ENCODE measurements at regions not wholly inside any gene's neighbourhood (a gene's known extent, or its start where the extent isn't known, plus 50 kb on each side); places are given as distances from the start of the nearest gene placed in this dataset.

- TF ChIP-seq, protein P1, sequence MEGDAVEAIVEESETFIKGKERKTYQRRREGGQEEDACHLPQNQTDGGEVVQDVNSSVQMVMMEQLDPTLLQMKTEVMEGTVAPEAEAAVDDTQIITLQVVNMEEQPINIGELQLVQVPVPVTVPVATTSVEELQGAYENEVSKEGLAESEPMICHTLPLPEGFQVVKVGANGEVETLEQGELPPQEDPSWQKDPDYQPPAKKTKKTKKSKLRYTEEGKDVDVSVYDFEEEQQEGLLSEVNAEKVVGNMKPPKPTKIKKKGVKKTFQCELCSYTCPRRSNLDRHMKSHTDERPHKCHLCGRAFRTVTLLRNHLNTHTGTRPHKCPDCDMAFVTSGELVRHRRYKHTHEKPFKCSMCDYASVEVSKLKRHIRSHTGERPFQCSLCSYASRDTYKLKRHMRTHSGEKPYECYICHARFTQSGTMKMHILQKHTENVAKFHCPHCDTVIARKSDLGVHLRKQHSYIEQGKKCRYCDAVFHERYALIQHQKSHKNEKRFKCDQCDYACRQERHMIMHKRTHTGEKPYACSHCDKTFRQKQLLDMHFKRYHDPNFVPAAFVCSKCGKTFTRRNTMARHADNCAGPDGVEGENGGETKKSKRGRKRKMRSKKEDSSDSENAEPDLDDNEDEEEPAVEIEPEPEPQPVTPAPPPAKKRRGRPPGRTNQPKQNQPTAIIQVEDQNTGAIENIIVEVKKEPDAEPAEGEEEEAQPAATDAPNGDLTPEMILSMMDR (IDR thresholded peaks at IDR 0.05; ENCODE audit: poor library complexity), result no peak
- TF ChIP-seq EZH2 (IDR thresholded peaks at IDR 0.05; ENCODE audit: borderline replicate concordance) (no peak), EZH2phosphoT487 (IDR thresholded peaks at IDR 0.05; ENCODE audit: low read depth, severe bottlenecking, unreplicated experiment) (no peak)
Observed at GRCh38 chr2:51409920-51410319, 378.0 kb upstream of the NRXN1 start.
